Vagina (tissue), 2 donors: ENCODE measurements at regions not wholly inside any gene's neighbourhood (a gene's known extent, or its start where the extent isn't known, plus 50 kb on each side); places are given as distances from the start of the nearest gene placed in this dataset.
A peak's percentile ranks its signal among the peaks of the same experiment; 100 is the strongest.

ENCODE experiments used
- DNase-seq, 2 donors: peaks; one replicate each; pipeline ENCODE4 v3.0.0-alpha.2; 2017; ENCODE audit errors: extremely low spot score in 2 of 2
- H3K27ac ChIP-seq: fragments of 200-600 bp; sonication (generic); one replicate; pipeline ENCODE4 v1.5.1; 2019
- H3K27me3 ChIP-seq: fragments of 200-600 bp; sonication (generic); one replicate; pipeline ENCODE4 v1.5.1; 2019
- H3K36me3 ChIP-seq, 2 donors: fragments of 200-600 bp; sonication (generic); one replicate each; pipeline ENCODE4 v1.5.1; 2017 to 2019
- H3K4me1 ChIP-seq: fragments of 200-600 bp; sonication (generic); one replicate; pipeline ENCODE4 v1.5.1; 2019
- H3K4me3 ChIP-seq, 2 donors: fragments of 200-600 bp; sonication (generic); 1 replicate in 1 of 2; 2 replicates in 1 of 2; pipeline ENCODE4 v1.5.1; 2016 to 2019
- H3K9me3 ChIP-seq: fragments of 200-600 bp; sonication (generic); one replicate; pipeline ENCODE4 v1.5.1; 2019
- POLR2A ChIP-seq, 2 donors: fragments of 450-650 bp; IDR thresholded peaks; one replicate each; pipeline ENCODE4 v1.6.1; 2017; ENCODE audit warnings: antibody characterized with exemption in 2 of 2, mild to moderate bottlenecking in 2 of 2, moderate library complexity in 2 of 2
- POLR2AphosphoS5 ChIP-seq, 2 donors: sonication (generic); formaldehyde crosslinking; IDR thresholded peaks; one replicate each; pipeline ENCODE4 v1.9.0; 2017; ENCODE audit warnings: antibody characterized with exemption in 2 of 2, mild to moderate bottlenecking in 2 of 2, low read depth in 1 of 2; ENCODE audit not compliant: insufficient read depth in 1 of 2
- intact Hi-C: fragments of 100-400 bp; cut with DNase I; formaldehyde crosslinking; loops from one replicate; pipeline ENCODE4 v1.15.1; 2023
- TF ChIP-seq, protein P1 (sequence below), 3 experiments: fragments of 450-650 bp in 2 of 3; fragments of 200-600 bp in 1 of 3; sonication (generic) in 1 of 3; IDR thresholded peaks; one replicate each; pipeline ENCODE4 v1.5.1; 2017 to 2019; ENCODE audit warnings: antibody characterized with exemption in 3 of 3, mild to moderate bottlenecking in 2 of 3, moderate library complexity in 2 of 3

DNA sequence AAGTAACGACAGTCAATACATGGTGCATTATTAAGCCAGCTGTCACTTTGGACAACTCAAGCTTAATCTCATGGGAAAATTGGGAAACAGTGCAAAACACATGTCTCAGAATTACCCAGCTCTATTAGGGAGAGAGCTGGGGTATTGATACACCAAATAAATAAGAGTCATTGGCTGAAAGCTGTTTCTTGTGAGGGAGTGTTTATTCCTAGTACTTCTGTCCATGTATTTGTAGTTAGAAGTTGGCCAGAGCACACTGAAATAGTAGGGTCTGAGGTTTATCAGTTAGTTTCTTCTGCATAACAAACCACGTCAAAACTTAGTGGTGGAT is 192.0 kb upstream of the RALGAPA2 start:
- no peaks in the 10 kb centered on the region for H3K27me3 ChIP-seq
- no peak overlapping the region for H3K4me3 ChIP-seq
- no peak for DNase-seq
- no peaks in the 10 kb centered on the region for H3K9me3 ChIP-seq
- no peak for TF ChIP-seq POLR2A (IDR thresholded peaks at IDR 0.05)
- TF ChIP-seq, protein P1, sequence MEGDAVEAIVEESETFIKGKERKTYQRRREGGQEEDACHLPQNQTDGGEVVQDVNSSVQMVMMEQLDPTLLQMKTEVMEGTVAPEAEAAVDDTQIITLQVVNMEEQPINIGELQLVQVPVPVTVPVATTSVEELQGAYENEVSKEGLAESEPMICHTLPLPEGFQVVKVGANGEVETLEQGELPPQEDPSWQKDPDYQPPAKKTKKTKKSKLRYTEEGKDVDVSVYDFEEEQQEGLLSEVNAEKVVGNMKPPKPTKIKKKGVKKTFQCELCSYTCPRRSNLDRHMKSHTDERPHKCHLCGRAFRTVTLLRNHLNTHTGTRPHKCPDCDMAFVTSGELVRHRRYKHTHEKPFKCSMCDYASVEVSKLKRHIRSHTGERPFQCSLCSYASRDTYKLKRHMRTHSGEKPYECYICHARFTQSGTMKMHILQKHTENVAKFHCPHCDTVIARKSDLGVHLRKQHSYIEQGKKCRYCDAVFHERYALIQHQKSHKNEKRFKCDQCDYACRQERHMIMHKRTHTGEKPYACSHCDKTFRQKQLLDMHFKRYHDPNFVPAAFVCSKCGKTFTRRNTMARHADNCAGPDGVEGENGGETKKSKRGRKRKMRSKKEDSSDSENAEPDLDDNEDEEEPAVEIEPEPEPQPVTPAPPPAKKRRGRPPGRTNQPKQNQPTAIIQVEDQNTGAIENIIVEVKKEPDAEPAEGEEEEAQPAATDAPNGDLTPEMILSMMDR (IDR thresholded peaks at IDR 0.05), result no peak
- no peak for TF ChIP-seq POLR2AphosphoS5 (IDR thresholded peaks at IDR 0.05; ENCODE audit: insufficient read depth in 1 of 2, low read depth in 1 of 2)
- H3K27ac ChIP-seq, result no peak overlapping the region
- intact Hi-C loops, result no loop called here
- H3K36me3 ChIP-seq, result no peaks in the 10 kb centered on the region
- H3K4me1 ChIP-seq, result no peaks in the 10 kb centered on the region

DNA sequence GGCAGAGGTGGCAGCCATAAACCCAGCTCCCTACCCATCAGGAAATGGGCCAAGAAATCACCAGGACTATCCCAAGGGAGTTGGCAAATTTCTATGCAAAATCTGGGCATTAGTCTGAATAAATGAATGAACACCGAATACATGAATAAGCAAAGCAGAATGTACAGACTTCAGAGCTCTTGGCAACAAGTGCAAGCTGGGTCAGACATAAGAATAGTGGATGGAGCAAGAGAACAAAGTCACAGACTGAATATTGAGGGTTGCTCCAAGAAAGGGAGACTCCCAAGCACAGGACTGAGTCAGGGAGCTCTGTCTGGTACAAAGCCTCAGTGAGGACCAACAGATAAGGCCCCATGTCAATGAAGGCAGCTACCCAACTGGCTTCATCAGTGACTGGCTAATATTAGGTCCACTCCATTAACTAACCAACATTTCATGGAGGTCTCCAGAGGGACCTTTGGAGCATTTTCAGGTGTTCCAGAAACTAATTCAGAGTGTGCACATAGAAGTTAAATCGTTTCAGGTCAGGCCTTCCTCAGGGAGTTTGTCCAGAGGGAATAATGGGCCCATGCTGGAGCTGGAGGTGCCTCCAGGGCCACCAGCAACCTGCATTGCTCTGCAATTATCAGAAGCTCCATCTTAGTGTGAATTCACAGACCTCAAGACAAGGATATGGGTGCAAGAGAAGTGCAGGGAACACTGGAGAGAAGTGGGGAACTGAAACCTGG is 191.5 kb upstream of the RALGAPA2 start:
- peak in 1 of 2 donors; percentile 22 for DNase-seq
- H3K9me3 ChIP-seq, result no peaks in the 10 kb centered on the region
- intact Hi-C loops, result no loop called here
- H3K27me3 ChIP-seq, result no peaks in the 10 kb centered on the region
- no peaks in the 10 kb centered on the region for H3K4me1 ChIP-seq
- TF ChIP-seq, protein P1 (IDR thresholded peaks at IDR 0.05), result no peak
- TF ChIP-seq POLR2AphosphoS5 (IDR thresholded peaks at IDR 0.05; ENCODE audit: insufficient read depth in 1 of 2, low read depth in 1 of 2), result no peak
- TF ChIP-seq POLR2A (IDR thresholded peaks at IDR 0.05), result no peak
- no peak overlapping the region for H3K4me3 ChIP-seq
- no peak overlapping the region for H3K27ac ChIP-seq
- H3K36me3 ChIP-seq, result no peaks in the 10 kb centered on the region

- no peak for DNase-seq
- TF ChIP-seq POLR2A (IDR thresholded peaks at IDR 0.05) (no peak), POLR2AphosphoS5 (IDR thresholded peaks at IDR 0.05; ENCODE audit: insufficient read depth in 1 of 2, low read depth in 1 of 2) (no peak)
- TF ChIP-seq, protein P1 (IDR thresholded peaks at IDR 0.05), result no peak
- Histone ChIP-seq H3K4me3 (no peak overlapping the region), H3K27me3 (no peaks in the 10 kb centered on the region), H3K4me1 (peaks cover 10% of the 10 kb centered on the region), H3K27ac (no peak overlapping the region), H3K36me3 (no peaks in the 10 kb centered on the region), H3K9me3 (no peaks in the 10 kb centered on the region)
- intact Hi-C loops, result no loop called here
Measured at GRCh38 chr20:20897922-20898321, 185.5 kb upstream of the RALGAPA2 start.

DNA sequence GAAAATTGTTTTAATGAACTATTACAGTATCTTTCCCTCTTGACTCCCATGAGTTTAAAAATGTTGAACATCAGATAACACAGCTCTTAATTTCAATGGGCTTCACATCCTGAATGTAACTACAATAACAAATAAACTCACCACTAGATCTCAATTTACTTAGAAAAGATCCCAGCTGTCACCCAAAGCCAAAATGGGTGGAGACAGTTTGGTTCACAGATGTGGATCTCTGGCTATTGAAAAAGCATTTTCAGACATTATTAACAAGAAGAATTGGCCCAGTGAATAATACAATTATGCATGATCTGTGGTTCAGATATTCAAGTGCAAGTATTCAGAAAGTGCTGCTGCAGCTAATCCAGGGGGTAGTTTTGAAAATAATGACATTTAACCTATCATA is 184.7 kb upstream of the RALGAPA2 start:
- H3K4me1 ChIP-seq, result peaks cover 10% of the 10 kb centered on the region
- no peak overlapping the region for H3K27ac ChIP-seq
- DNase-seq, result no peak
- H3K9me3 ChIP-seq, result no peaks in the 10 kb centered on the region
- H3K4me3 ChIP-seq, result no peak overlapping the region
- intact Hi-C loops, result no loop called here
- no peaks in the 10 kb centered on the region for H3K27me3 ChIP-seq
- TF ChIP-seq, protein P1 (IDR thresholded peaks at IDR 0.05), result no peak
- TF ChIP-seq POLR2AphosphoS5 (IDR thresholded peaks at IDR 0.05; ENCODE audit: insufficient read depth in 1 of 2, low read depth in 1 of 2) (no peak), POLR2A (IDR thresholded peaks at IDR 0.05) (no peak)
- no peaks in the 10 kb centered on the region for H3K36me3 ChIP-seq

- Histone ChIP-seq H3K27ac (no peak overlapping the region), H3K4me3 (no peak overlapping the region), H3K27me3 (no peaks in the 10 kb centered on the region), H3K36me3 (no peaks in the 10 kb centered on the region), H3K9me3 (no peaks in the 10 kb centered on the region), H3K4me1 (peaks cover 10% of the 10 kb centered on the region)
- no peak for TF ChIP-seq POLR2AphosphoS5 (IDR thresholded peaks at IDR 0.05; ENCODE audit: insufficient read depth in 1 of 2, low read depth in 1 of 2)
- TF ChIP-seq, protein P1 (IDR thresholded peaks at IDR 0.05), result no peak
- DNase-seq, result no peak
- intact Hi-C loops, result no loop called here
Measured at GRCh38 chr20:20896606-20897005, 184.2 kb upstream of the RALGAPA2 start.
